HL-60 (cell line): ENCODE measurements at regions not wholly inside any gene's neighbourhood (a gene's known extent, or its start where the extent isn't known, plus 50 kb on each side); places are given as distances from the start of the nearest gene placed in this dataset.

Experiments
- DNase-seq, 2 experiments: peaks; one replicate each; pipeline ENCODE4 v3.0.0-alpha.2; 2010 to 2020; ENCODE audit warnings: low read depth in 1 of 2, low spot score in 1 of 2
- H3K27ac ChIP-seq: fragments of 250-450 bp; sonication (Bioruptor Pico); replicated peaks from 2 replicates; pipeline ENCODE4 v1.5.1; 2020; ENCODE audit warnings: mild to moderate bottlenecking, moderate library complexity
- H3K27me3 ChIP-seq: fragments of 250-450 bp; sonication (Bioruptor Pico); 2 replicates; pipeline ENCODE4 v1.5.1; 2021; ENCODE audit warnings: mild to moderate bottlenecking, moderate library complexity; ENCODE audit not compliant: insufficient read depth, poor library complexity, severe bottlenecking
- H3K4me3 ChIP-seq: replicated peaks from 2 replicates; pipeline ENCODE4 v1.5.1; 2011; ENCODE audit warnings: mild to moderate bottlenecking, control low read depth, low read length; ENCODE audit not compliant: insufficient read depth
- GABPA ChIP-seq: IDR thresholded peaks from 2 replicates; pipeline ENCODE4 v1.6.1; 2012; ENCODE audit warnings: low read depth
- POLR2AphosphoS5 ChIP-seq: IDR thresholded peaks from 2 replicates; pipeline ENCODE4 v1.6.1; 2012; ENCODE audit warnings: low read depth
- SPI1 ChIP-seq: IDR thresholded peaks from 2 replicates; pipeline ENCODE4 v1.6.1; 2012; ENCODE audit warnings: low read depth, mild to moderate bottlenecking, borderline replicate concordance
- TF ChIP-seq, protein P1 (sequence below): IDR thresholded peaks from one replicate; pipeline ENCODE4 v1.5.1; 2011; ENCODE audit warnings: low read length, control low read depth, inconsistent platforms; ENCODE audit not compliant: insufficient read depth
- TF ChIP-seq, protein P2 (sequence below): IDR thresholded peaks from 2 replicates; pipeline ENCODE4 v1.6.1; 2012; ENCODE audit warnings: low read depth; ENCODE audit not compliant: insufficient replicate concordance

GRCh38 chr11:27193434-27194225 lies 153.0 kb downstream of the BBOX1 start:
- no peak overlapping the region for H3K4me3 ChIP-seq
- H3K27ac ChIP-seq, result no peak overlapping the region
- H3K27me3 ChIP-seq, result no peaks in the 10 kb centered on the region
- TF ChIP-seq GABPA, result no peak
- TF ChIP-seq, protein P1, sequence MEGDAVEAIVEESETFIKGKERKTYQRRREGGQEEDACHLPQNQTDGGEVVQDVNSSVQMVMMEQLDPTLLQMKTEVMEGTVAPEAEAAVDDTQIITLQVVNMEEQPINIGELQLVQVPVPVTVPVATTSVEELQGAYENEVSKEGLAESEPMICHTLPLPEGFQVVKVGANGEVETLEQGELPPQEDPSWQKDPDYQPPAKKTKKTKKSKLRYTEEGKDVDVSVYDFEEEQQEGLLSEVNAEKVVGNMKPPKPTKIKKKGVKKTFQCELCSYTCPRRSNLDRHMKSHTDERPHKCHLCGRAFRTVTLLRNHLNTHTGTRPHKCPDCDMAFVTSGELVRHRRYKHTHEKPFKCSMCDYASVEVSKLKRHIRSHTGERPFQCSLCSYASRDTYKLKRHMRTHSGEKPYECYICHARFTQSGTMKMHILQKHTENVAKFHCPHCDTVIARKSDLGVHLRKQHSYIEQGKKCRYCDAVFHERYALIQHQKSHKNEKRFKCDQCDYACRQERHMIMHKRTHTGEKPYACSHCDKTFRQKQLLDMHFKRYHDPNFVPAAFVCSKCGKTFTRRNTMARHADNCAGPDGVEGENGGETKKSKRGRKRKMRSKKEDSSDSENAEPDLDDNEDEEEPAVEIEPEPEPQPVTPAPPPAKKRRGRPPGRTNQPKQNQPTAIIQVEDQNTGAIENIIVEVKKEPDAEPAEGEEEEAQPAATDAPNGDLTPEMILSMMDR, result no peak
- no peak for TF ChIP-seq POLR2AphosphoS5
- TF ChIP-seq, protein P2, sequence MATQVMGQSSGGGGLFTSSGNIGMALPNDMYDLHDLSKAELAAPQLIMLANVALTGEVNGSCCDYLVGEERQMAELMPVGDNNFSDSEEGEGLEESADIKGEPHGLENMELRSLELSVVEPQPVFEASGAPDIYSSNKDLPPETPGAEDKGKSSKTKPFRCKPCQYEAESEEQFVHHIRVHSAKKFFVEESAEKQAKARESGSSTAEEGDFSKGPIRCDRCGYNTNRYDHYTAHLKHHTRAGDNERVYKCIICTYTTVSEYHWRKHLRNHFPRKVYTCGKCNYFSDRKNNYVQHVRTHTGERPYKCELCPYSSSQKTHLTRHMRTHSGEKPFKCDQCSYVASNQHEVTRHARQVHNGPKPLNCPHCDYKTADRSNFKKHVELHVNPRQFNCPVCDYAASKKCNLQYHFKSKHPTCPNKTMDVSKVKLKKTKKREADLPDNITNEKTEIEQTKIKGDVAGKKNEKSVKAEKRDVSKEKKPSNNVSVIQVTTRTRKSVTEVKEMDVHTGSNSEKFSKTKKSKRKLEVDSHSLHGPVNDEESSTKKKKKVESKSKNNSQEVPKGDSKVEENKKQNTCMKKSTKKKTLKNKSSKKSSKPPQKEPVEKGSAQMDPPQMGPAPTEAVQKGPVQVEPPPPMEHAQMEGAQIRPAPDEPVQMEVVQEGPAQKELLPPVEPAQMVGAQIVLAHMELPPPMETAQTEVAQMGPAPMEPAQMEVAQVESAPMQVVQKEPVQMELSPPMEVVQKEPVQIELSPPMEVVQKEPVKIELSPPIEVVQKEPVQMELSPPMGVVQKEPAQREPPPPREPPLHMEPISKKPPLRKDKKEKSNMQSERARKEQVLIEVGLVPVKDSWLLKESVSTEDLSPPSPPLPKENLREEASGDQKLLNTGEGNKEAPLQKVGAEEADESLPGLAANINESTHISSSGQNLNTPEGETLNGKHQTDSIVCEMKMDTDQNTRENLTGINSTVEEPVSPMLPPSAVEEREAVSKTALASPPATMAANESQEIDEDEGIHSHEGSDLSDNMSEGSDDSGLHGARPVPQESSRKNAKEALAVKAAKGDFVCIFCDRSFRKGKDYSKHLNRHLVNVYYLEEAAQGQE, result no peak
- no peak for TF ChIP-seq SPI1
- no peak for DNase-seq

GRCh38 chr11:27192184-27192583 lies 151.6 kb downstream of the BBOX1 start:
- Histone ChIP-seq H3K27me3 (peaks cover 2% of the 10 kb centered on the region), H3K27ac (no peak overlapping the region), H3K4me3 (no peak overlapping the region)
- TF ChIP-seq, protein P1, result no peak
- TF ChIP-seq, protein P2, result no peak
- no peak for TF ChIP-seq POLR2AphosphoS5
- TF ChIP-seq SPI1, result no peak
- TF ChIP-seq GABPA, result no peak
- no peak for DNase-seq

GRCh38 chr11:27191639-27192038 lies 151.0 kb downstream of the BBOX1 start:
- no peak for DNase-seq
- H3K27ac ChIP-seq, result no peak overlapping the region
- no peak for TF ChIP-seq POLR2AphosphoS5
- TF ChIP-seq, protein P1, result no peak
- no peak for TF ChIP-seq SPI1
- TF ChIP-seq GABPA, result no peak
- TF ChIP-seq, protein P2, result no peak
- H3K4me3 ChIP-seq, result no peak overlapping the region
- H3K27me3 ChIP-seq, result peaks cover 2% of the 10 kb centered on the region
